SK-N-SH (cell line): ENCODE measurements at regions not wholly inside any gene's neighbourhood (a gene's known extent, or its start where the extent isn't known, plus 50 kb on each side); places are given as distances from the start of the nearest gene placed in this dataset.
A peak's percentile ranks its signal among the peaks of the same experiment; 100 is the strongest.
"Not testable (repeated sequence)": the region's sequence is repeated elsewhere in the genome, so short reads cannot be mapped to it uniquely, and the experiment has no call there.

ENCODE experiments used
- CTCF ChIA-PET: fragments of 300-600, 350-600 bp; formaldehyde crosslinking; extraction: SDS; loops from one replicate; lab custom pipeline; 2021; lab: Yijun Ruan, JAX
- POLR2A ChIA-PET: fragments of 350-600 bp; sonication (Branson Sonifier 250); formaldehyde crosslinking; extraction: SDS; loops from one replicate; lab custom pipeline; 2020; ENCODE audit warnings: antibody characterized with exemption, inconsistent platforms; lab: Yijun Ruan, JAX
- DNase-seq: peaks from one replicate; pipeline ENCODE4 v3.0.0; 2012
- H2AFZ ChIP-seq: fragments of 200-600 bp; sonication (generic); 2 replicates; pipeline ENCODE4 v1.8.1; 2016; ENCODE audit warnings: antibody characterized with exemption, mild to moderate bottlenecking, low read depth
- H3F3A ChIP-seq: fragments of 200-600 bp; sonication (generic); replicated peaks from 2 replicates; pipeline ENCODE3; 2016; ENCODE audit warnings: antibody characterized with exemption, mild to moderate bottlenecking; ENCODE audit not compliant: insufficient read depth
- H3K27ac ChIP-seq, 2 experiments: fragments of 200-500 bp in 1 of 2; fragments of 200-600 bp in 1 of 2; sonication (Bioruptor generic) in 1 of 2; sonication (generic), shearing (Covaris generic) in 1 of 2; 2 replicates each; pipeline versions ENCODE4 v1.5.1 to v1.6.1; 2014 to 2016; ENCODE audit warnings: low read depth in 2 of 2, inconsistent platforms in 1 of 2, low read length in 1 of 2, mild to moderate bottlenecking in 1 of 2, mixed read lengths in 1 of 2
- H3K27me3 ChIP-seq: fragments of 200-600 bp; sonication (generic), shearing (Covaris generic); 2 replicates; pipeline ENCODE4 v1.6.1; 2016; ENCODE audit warnings: mixed run types; ENCODE audit not compliant: insufficient read depth
- H3K36me3 ChIP-seq, 2 experiments: fragments of 200-500 bp in 1 of 2; fragments of 200-600 bp in 1 of 2; sonication (Bioruptor generic) in 1 of 2; sonication (generic) in 1 of 2; replicated peaks in 1 of 2; 2 replicates each; pipeline versions ENCODE3 to v1.5.1; 2014 to 2016; ENCODE audit warnings: low read length in 1 of 2, mild to moderate bottlenecking in 1 of 2; ENCODE audit not compliant: insufficient read depth in 2 of 2, control insufficient read depth in 1 of 2
- H3K4me1 ChIP-seq, 2 experiments: fragments of 200-500 bp in 1 of 2; fragments of 200-600 bp in 1 of 2; sonication (Bioruptor generic) in 1 of 2; sonication (generic), shearing (Covaris generic) in 1 of 2; 2 replicates each; pipeline versions ENCODE4 v1.5.1 to v1.6.1; 2014 to 2016; ENCODE audit warnings: low read depth in 1 of 2, low read length in 1 of 2, mixed run types in 1 of 2; ENCODE audit not compliant: insufficient read depth in 2 of 2, control insufficient read depth in 1 of 2
- H3K4me2 ChIP-seq: fragments of 200-600 bp; sonication (generic), shearing (Covaris generic); 2 replicates; pipeline ENCODE4 v1.6.1; 2017; ENCODE audit warnings: mixed run types
- H3K4me3 ChIP-seq, 2 experiments: fragments of 200-500 bp in 1 of 2; fragments of 200-600 bp in 1 of 2; sonication (Bioruptor generic) in 1 of 2; sonication (generic), shearing (Covaris generic) in 1 of 2; 2 replicates each; pipeline versions ENCODE4 v1.5.1 to v1.8.1; 2014 to 2016; ENCODE audit warnings: low read depth in 2 of 2, inconsistent platforms in 1 of 2, low read length in 1 of 2, mild to moderate bottlenecking in 1 of 2, mixed read lengths in 1 of 2, moderate library complexity in 1 of 2
- H3K79me2 ChIP-seq: fragments of 200-600 bp; sonication (generic); 2 replicates; pipeline ENCODE4 v1.8.1; 2017; ENCODE audit warnings: mild to moderate bottlenecking; ENCODE audit not compliant: insufficient read depth
- H3K9ac ChIP-seq: fragments of 200-600 bp; sonication (generic); 2 replicates; pipeline ENCODE4 v1.6.1; 2017; ENCODE audit warnings: mixed run types
- H3K9me2 ChIP-seq: fragments of 200-600 bp; sonication (generic); 2 replicates; pipeline ENCODE4 v1.6.1; 2017; ENCODE audit warnings: mixed run types
- H3K9me3 ChIP-seq: fragments of 200-600 bp; sonication (generic); 2 replicates; pipeline ENCODE4 v1.6.1; 2017; ENCODE audit warnings: mixed run types, mild to moderate bottlenecking, moderate library complexity
- H4K20me1 ChIP-seq: fragments of 200-600 bp; sonication (generic); 2 replicates; pipeline ENCODE4 v1.6.1; 2017; ENCODE audit warnings: mild to moderate bottlenecking, mixed run types; ENCODE audit not compliant: insufficient read depth
- EZH2phosphoT487 ChIP-seq: fragments of 200-600 bp; sonication (generic); IDR thresholded peaks from 2 replicates; pipeline ENCODE4 v1.6.1; 2017; ENCODE audit warnings: low read depth, mixed run types, mild to moderate bottlenecking, antibody characterized with exemption, moderate library complexity, borderline replicate concordance
- FOXJ3 ChIP-seq: sonication (generic); formaldehyde crosslinking; IDR thresholded peaks from 2 replicates; pipeline ENCODE4 v1.5.1; 2020; ENCODE audit warnings: mild to moderate bottlenecking, missing genetic modification reagents
- FOXM1 ChIP-seq: IDR thresholded peaks from 2 replicates; pipeline ENCODE4 v1.4.0; 2012; ENCODE audit warnings: low read depth, mild to moderate bottlenecking
- GABPA ChIP-seq: IDR thresholded peaks from 2 replicates; pipeline ENCODE4 v1.4.0; 2012; ENCODE audit warnings: low read depth, mild to moderate bottlenecking
- JUND ChIP-seq: IDR thresholded peaks from 2 replicates; pipeline ENCODE4 v1.4.0; 2012
- MEF2A ChIP-seq: IDR thresholded peaks from 2 replicates; pipeline ENCODE4 v1.4.0; 2012; ENCODE audit warnings: low read depth, borderline replicate concordance
- MXI1 ChIP-seq: IDR thresholded peaks from 2 replicates; pipeline ENCODE4 v1.6.1; 2012; ENCODE audit warnings: mild to moderate bottlenecking, low read depth, low read length, improper control_type of control experiment
- NFIC ChIP-seq: IDR thresholded peaks from 2 replicates; pipeline ENCODE4 v1.4.0; 2012; ENCODE audit warnings: borderline replicate concordance
- NRF1 ChIP-seq: IDR thresholded peaks from 2 replicates; pipeline ENCODE4 v1.6.1; 2012; ENCODE audit warnings: low read depth, mild to moderate bottlenecking, low read length
- RAD21 ChIP-seq: IDR thresholded peaks from 2 replicates; pipeline ENCODE4 v1.6.1; 2012; ENCODE audit warnings: mild to moderate bottlenecking, low read length
- RCOR1 ChIP-seq: fragments of 150-350 bp; IDR thresholded peaks from 2 replicates; pipeline ENCODE4 v1.6.1; 2017; ENCODE audit warnings: antibody characterized with exemption, low read length
- REST ChIP-seq: IDR thresholded peaks from 2 replicates; pipeline ENCODE4 v1.6.1; 2012; ENCODE audit warnings: mild to moderate bottlenecking, low read depth, low read length, moderate library complexity
- RXRA ChIP-seq: IDR thresholded peaks from 2 replicates; pipeline ENCODE4 v1.4.0; 2012; ENCODE audit warnings: low read depth, mild to moderate bottlenecking, borderline replicate concordance
- SIN3A ChIP-seq: IDR thresholded peaks from 2 replicates; pipeline ENCODE4 v1.6.1; 2012; ENCODE audit warnings: low read depth, mild to moderate bottlenecking, low read length, moderate library complexity, borderline replicate concordance
- YY1 ChIP-seq: IDR thresholded peaks from 2 replicates; pipeline ENCODE4 v1.4.0; 2012; ENCODE audit warnings: low read depth, mild to moderate bottlenecking
- ZBTB33 ChIP-seq: IDR thresholded peaks from 2 replicates; pipeline ENCODE4 v1.4.0; 2012; ENCODE audit warnings: low read depth, borderline replicate concordance
- WGBS: methylation state at CpG from one replicate; pipeline ENCODE4 v1.1.6; 2017; ENCODE audit warnings: low lambda C conversion rate; 5-methylcytosine and 5-hydroxymethylcytosine counted together
- TF ChIP-seq, protein P1 (sequence below): fragments of 150-350 bp; IDR thresholded peaks from 2 replicates; pipeline ENCODE4 v1.6.1; 2017; ENCODE audit warnings: antibody characterized with exemption, low read length, low read depth, borderline replicate concordance

- Histone ChIP-seq H3K4me1 (no peaks in the 10 kb centered on the region), H3K27ac (no peak overlapping the region), H3K36me3 (no peaks in the 10 kb centered on the region), H3K9me3 (no peaks in the 10 kb centered on the region), H3K9me2 (no peaks in the 10 kb centered on the region), H3K4me2 (no peak overlapping the region)
- DNase-seq = no peak
- POLR2A ChIA-PET = no interaction called here
- TF ChIP-seq REST (no peak), YY1 (no peak)
- TF ChIP-seq, all 33 proteins: peak for 0
- Histone ChIP-seq H3K9ac (no peak overlapping the region), H3K27me3 (no peaks in the 10 kb centered on the region), H3K79me2 (no peaks in the 10 kb centered on the region), H3K4me3 (no peak overlapping the region), H2AFZ (peak overlapping the region; percentile 57; the same call in 1 of the 2 replicates), H4K20me1 (no peaks in the 10 kb centered on the region), H3F3A (no peaks in the 10 kb centered on the region)
- CTCF ChIA-PET = no interaction called here
- WGBS = 24% methylated on average over 4 of the region's 4 CpGs
Measured at GRCh38 chr1:194060481-194060880, 874.1 kb upstream of the B3GALT2 start.

GRCh38 chr1:194058268-194058667 is 871.9 kb upstream of the B3GALT2 start:
- H3K4me1 ChIP-seq, CTCF ChIA-PET: not testable (repeated sequence)

GRCh38 chr1:194056169-194056568 is 869.8 kb upstream of the B3GALT2 start:
- Histone ChIP-seq H3K27ac (no peak overlapping the region), H3K9ac (no peak overlapping the region), H3K9me3 (no peaks in the 10 kb centered on the region), H3K36me3 (no peaks in the 10 kb centered on the region), H3K27me3 (no peaks in the 10 kb centered on the region), H3K79me2 (no peaks in the 10 kb centered on the region)
- 39% methylated on average over 2 of the region's 2 CpGs for WGBS
- DNase-seq = no peak
- POLR2A ChIA-PET = no interaction called here
- TF ChIP-seq JUND = no peak
- no peak for TF ChIP-seq RXRA
- TF ChIP-seq NFIC = no peak
- no peak for TF ChIP-seq EZH2phosphoT487
- TF ChIP-seq GABPA = no peak
- no peak for TF ChIP-seq RCOR1
- no peak for TF ChIP-seq FOXM1
- no peak for TF ChIP-seq NRF1
- TF ChIP-seq SIN3A = no peak
- TF ChIP-seq, protein P1, sequence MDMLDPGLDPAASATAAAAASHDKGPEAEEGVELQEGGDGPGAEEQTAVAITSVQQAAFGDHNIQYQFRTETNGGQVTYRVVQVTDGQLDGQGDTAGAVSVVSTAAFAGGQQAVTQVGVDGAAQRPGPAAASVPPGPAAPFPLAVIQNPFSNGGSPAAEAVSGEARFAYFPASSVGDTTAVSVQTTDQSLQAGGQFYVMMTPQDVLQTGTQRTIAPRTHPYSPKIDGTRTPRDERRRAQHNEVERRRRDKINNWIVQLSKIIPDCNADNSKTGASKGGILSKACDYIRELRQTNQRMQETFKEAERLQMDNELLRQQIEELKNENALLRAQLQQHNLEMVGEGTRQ = no peak
- TF ChIP-seq RAD21 = no peak
- no peak for TF ChIP-seq MXI1
- no peak for TF ChIP-seq MEF2A
- TF ChIP-seq YY1 = no peak
- TF ChIP-seq FOXJ3 (CRISPR knock-in tag) = no peak
- TF ChIP-seq ZBTB33 = no peak
- TF ChIP-seq, all 33 proteins: peak for 0
- Histone ChIP-seq H3K4me3 (no peak overlapping the region), H3K9me2 (no peaks in the 10 kb centered on the region), H3K4me1 (no peaks in the 10 kb centered on the region), H4K20me1 (no peaks in the 10 kb centered on the region), H3F3A (no peaks in the 10 kb centered on the region), H2AFZ (no peak overlapping the region), H3K4me2 (no peak overlapping the region)
- CTCF ChIA-PET = no interaction called here

More at GRCh38 chr1:194058268-194058667, 871.9 kb upstream of the B3GALT2 start:
- H3K27ac ChIP-seq, H2AFZ ChIP-seq, H3K4me2 ChIP-seq, H3K9me3 ChIP-seq, DNase-seq, H4K20me1 ChIP-seq, H3K9me2 ChIP-seq, H3K79me2 ChIP-seq, POLR2A ChIA-PET, H3K36me3 ChIP-seq, H3K27me3 ChIP-seq, H3K9ac ChIP-seq, H3K4me3 ChIP-seq, H3F3A ChIP-seq: not testable (repeated sequence)
- WGBS = 26% methylated on average over 5 of the region's 5 CpGs
